ENCODE measurements at regions not wholly inside any gene's neighbourhood (a gene's known extent, or its start where the extent isn't known, plus 50 kb on each side); places are given as distances from the start of the nearest gene placed in this dataset.

GRCh38 chr15:31871887-31872281 is 158.4 kb upstream of the CHRNA7 start:
- no peak for TF ChIP-seq FOXP2 (optimal IDR thresholded peaks at IDR 0.05; ENCODE audit: borderline replicate concordance, extremely low read depth, extremely low read length, insufficient read depth)
- TF ChIP-seq POLR2AphosphoS5 (IDR thresholded peaks at IDR 0.05; ENCODE audit: low read depth, low read length), result no peak
- TF ChIP-seq SIN3A (IDR thresholded peaks at IDR 0.05; ENCODE audit: borderline replicate concordance, insufficient read depth, low read length), result no peak
- no peak for TF ChIP-seq REST (IDR thresholded peaks at IDR 0.05; ENCODE audit: insufficient read depth in 1 of 2, low read depth in 2 of 2, low read length in 2 of 2)
- TF ChIP-seq TAF1 (IDR thresholded peaks at IDR 0.05; ENCODE audit: borderline replicate concordance, insufficient read depth, low read length), result no peak

- TF ChIP-seq POLR2AphosphoS5 (IDR thresholded peaks at IDR 0.05; ENCODE audit: low read depth, low read length) (no peak), FOXP2 (optimal IDR thresholded peaks at IDR 0.05; ENCODE audit: borderline replicate concordance, extremely low read depth, extremely low read length, insufficient read depth) (no peak), TAF1 (IDR thresholded peaks at IDR 0.05; ENCODE audit: borderline replicate concordance, insufficient read depth, low read length) (no peak), SIN3A (IDR thresholded peaks at IDR 0.05; ENCODE audit: borderline replicate concordance, insufficient read depth, low read length) (no peak), REST (IDR thresholded peaks at IDR 0.05; ENCODE audit: insufficient read depth in 1 of 2, low read depth in 2 of 2, low read length in 2 of 2) (no peak)
Observed at GRCh38 chr15:31887246-31887645, 143.1 kb upstream of the CHRNA7 start.

- TF ChIP-seq SIN3A (IDR thresholded peaks at IDR 0.05; ENCODE audit: borderline replicate concordance, insufficient read depth, low read length), result no peak
- TF ChIP-seq REST (IDR thresholded peaks at IDR 0.05; ENCODE audit: insufficient read depth in 1 of 2, low read depth in 2 of 2, low read length in 2 of 2), result no peak
- no peak for TF ChIP-seq POLR2AphosphoS5 (IDR thresholded peaks at IDR 0.05; ENCODE audit: low read depth, low read length)
- TF ChIP-seq TAF1 (IDR thresholded peaks at IDR 0.05; ENCODE audit: borderline replicate concordance, insufficient read depth, low read length), result no peak
- TF ChIP-seq FOXP2 (optimal IDR thresholded peaks at IDR 0.05; ENCODE audit: borderline replicate concordance, extremely low read depth, extremely low read length, insufficient read depth), result no peak
Observed at GRCh38 chr15:31892513-31892912, 137.8 kb upstream of the CHRNA7 start.

GRCh38 chr15:31893780-31894179 is 136.5 kb upstream of the CHRNA7 start:
- TF ChIP-seq TAF1 (IDR thresholded peaks at IDR 0.05; ENCODE audit: borderline replicate concordance, insufficient read depth, low read length) (no peak), POLR2AphosphoS5 (IDR thresholded peaks at IDR 0.05; ENCODE audit: low read depth, low read length) (no peak), FOXP2 (optimal IDR thresholded peaks at IDR 0.05; ENCODE audit: borderline replicate concordance, extremely low read depth, extremely low read length, insufficient read depth) (no peak), SIN3A (IDR thresholded peaks at IDR 0.05; ENCODE audit: borderline replicate concordance, insufficient read depth, low read length) (no peak), REST (IDR thresholded peaks at IDR 0.05; ENCODE audit: insufficient read depth in 1 of 2, low read depth in 2 of 2, low read length in 2 of 2) (no peak)

- no peak for TF ChIP-seq POLR2AphosphoS5 (IDR thresholded peaks at IDR 0.05; ENCODE audit: low read depth, low read length)
- TF ChIP-seq TAF1 (IDR thresholded peaks at IDR 0.05; ENCODE audit: borderline replicate concordance, insufficient read depth, low read length), result no peak
- TF ChIP-seq FOXP2 (optimal IDR thresholded peaks at IDR 0.05; ENCODE audit: borderline replicate concordance, extremely low read depth, extremely low read length, insufficient read depth), result no peak
- no peak for TF ChIP-seq REST (IDR thresholded peaks at IDR 0.05; ENCODE audit: insufficient read depth in 1 of 2, low read depth in 2 of 2, low read length in 2 of 2)
- TF ChIP-seq SIN3A (IDR thresholded peaks at IDR 0.05; ENCODE audit: borderline replicate concordance, insufficient read depth, low read length), result no peak
Observed at GRCh38 chr15:31897746-31898145, 132.6 kb upstream of the CHRNA7 start.

Data from PFSK-1 (cell line).